HG03575 (cell line): ENCODE measurements at regions not wholly inside any gene's neighbourhood (a gene's known extent, or its start where the extent isn't known, plus 50 kb on each side); places are given as distances from the start of the nearest gene placed in this dataset.
"Not testable (repeated sequence)": the region's sequence is repeated elsewhere in the genome, so short reads cannot be mapped to it uniquely, and the experiment has no call there.

ENCODE experiments used
- ATAC-seq: cut with Tn5 transposase; IDR thresholded peaks from one replicate; pipeline ENCODE4 v1.9.1; 2021; ENCODE audit not compliant: unreplicated experiment, insufficient number of reproducible peaks, low FRiP score; ENCODE audit errors: extremely low read depth

- not testable (repeated sequence) for ATAC-seq
Measured at GRCh38 chr7:108673699-108674098, 104.0 kb downstream of the DNAJB9 start.

DNA sequence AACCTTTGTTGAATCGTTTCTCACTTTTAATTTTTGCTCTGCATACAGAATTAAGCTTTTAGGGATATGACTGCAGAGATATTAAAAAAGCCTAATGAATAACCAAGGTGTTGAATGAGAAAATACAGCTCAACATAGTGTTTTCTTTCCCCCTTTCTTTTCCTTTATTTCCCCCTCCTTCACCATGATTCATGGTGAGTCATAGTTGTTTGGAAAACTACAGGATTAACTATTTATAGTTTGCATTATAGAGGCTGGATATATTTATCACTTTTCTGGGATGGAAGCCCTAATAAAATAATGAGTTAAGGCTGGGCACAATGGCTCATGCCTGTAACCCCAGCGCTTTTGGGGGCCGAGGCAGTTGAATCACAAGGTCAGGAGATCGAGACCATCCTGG, 115.0 kb downstream of the DNAJB9 start:
- no peak for ATAC-seq

DNA sequence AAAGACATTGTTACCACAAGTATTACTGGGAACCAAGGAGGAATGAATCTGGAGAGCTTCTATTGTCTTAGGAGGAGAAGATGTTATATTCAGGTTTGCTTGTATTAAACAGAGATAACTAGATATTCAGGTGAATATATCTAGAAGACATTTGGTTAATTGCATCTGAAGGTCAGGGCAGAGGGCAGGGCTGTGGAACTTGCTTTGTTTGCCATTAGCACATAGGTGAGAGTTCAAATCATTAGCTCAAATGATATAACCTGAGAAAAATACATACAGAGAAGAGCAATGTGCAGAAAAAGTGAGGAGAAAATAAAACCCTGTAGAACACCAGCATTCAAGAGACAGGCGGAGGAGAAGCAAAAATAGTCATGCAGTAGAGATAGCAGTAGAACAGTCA, 116.8 kb downstream of the DNAJB9 start:
- ATAC-seq: no peak

- no peak for ATAC-seq
Measured at GRCh38 chr7:108697254-108697653, 127.6 kb downstream of the DNAJB9 start.

- no peak for ATAC-seq
Measured at GRCh38 chr7:108711611-108712010, 141.9 kb downstream of the DNAJB9 start.

DNA sequence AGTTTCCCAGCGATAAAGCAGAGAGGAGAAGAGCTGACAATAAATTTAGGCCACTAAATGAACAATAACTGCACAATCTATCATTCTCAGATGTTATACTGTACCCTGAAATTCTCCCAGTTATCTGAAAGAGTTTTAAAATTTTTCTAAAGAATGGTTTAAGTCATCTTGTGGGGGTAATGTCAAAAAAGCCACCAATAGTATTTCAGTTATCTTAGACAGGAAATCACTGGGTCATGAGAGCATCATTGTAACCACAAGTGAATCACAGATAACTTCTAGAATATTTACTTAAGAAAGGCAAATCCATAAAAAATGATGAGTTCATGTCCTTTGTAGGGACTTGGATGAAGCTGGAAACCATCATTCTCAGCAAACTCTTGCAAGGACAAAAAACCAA, 147.1 kb downstream of the DNAJB9 start:
- no peak for ATAC-seq

DNA sequence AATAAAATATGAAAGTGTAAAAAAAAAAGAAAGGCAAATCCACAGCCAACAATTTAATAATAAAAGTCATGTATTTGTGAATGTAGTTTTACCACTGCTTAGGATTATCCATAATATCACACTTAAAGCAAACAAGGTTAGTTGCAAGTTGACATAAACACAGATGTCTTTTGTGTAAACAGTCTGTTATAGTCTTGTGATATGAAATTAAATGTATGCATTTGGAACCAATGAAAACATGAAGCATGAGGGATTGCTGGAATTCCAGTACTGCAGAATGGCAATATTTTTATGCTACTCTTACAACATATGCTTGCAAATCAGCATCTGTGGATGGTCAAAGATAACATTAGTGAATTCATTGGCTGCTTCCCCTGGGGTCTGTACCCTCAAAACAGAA, 148.1 kb downstream of the DNAJB9 start:
- ATAC-seq: no peak

DNA sequence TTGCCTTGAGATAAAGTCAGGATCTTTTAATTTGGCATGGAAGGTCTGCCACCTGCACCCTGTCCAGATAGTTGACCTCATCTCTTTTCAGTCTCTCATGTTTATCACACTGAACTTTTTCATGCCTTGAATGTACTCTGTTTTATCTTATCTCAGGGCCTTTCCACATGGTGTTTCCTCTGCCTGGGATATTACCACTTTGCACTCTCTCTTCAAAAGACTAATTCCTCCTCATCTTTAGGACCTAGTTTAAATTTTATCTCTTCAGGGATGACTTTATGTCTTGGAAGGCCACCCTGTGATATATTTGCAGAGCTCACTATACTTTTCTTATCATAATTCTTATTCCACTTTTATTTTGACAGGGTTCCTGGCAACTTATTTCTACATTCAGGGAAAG, 150.0 kb downstream of the DNAJB9 start:
- ATAC-seq: no peak

GRCh38 chr7:108722561-108722960, 152.9 kb downstream of the DNAJB9 start:
- no peak for ATAC-seq

DNA sequence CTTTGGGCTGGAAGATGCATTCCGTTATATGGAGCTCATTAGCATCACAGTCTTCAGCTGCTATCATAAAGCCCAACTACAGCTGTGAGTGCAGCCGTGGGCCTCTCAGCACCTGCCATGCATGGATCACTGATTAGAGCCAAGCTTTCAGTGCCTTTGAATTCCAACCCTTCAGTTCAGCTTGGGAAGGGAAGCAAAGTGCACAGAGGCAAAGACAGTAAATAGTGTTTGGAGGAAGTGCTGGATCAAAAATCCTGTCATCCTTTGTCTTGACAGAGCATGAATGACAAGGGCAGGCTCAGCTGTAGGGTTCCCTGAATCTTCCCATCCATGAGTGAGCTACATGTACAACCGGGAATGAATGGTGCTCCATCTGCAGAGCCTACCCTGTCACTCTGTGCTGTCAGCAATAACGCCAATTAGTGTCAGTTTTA, 153.7 kb downstream of the DNAJB9 start:
- no peak for ATAC-seq

GRCh38 chr7:108724251-108725100, 154.8 kb downstream of the DNAJB9 start:
- ATAC-seq: no peak

DNA sequence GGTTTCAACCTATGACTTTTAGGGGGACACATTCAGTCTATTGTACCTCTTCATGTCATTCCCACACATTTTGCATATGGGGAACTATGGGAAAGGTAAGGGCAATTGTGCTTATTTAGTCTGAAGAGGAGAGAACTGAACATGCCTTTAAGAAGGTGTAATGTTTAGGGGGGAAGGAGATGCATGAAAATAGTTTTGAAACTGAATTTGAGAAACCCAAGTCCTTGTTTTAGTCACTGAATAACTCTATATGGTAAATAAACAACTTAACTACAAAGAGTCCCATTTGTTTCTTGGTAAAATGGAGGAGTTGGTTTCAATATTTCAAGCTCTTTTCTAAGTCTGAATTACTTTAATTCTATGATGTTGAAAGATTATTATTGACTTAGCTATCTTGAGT, 166.1 kb downstream of the DNAJB9 start:
- ATAC-seq: no peak

GRCh38 chr7:108736221-108736891, 166.7 kb downstream of the DNAJB9 start:
- ATAC-seq: no peak

DNA sequence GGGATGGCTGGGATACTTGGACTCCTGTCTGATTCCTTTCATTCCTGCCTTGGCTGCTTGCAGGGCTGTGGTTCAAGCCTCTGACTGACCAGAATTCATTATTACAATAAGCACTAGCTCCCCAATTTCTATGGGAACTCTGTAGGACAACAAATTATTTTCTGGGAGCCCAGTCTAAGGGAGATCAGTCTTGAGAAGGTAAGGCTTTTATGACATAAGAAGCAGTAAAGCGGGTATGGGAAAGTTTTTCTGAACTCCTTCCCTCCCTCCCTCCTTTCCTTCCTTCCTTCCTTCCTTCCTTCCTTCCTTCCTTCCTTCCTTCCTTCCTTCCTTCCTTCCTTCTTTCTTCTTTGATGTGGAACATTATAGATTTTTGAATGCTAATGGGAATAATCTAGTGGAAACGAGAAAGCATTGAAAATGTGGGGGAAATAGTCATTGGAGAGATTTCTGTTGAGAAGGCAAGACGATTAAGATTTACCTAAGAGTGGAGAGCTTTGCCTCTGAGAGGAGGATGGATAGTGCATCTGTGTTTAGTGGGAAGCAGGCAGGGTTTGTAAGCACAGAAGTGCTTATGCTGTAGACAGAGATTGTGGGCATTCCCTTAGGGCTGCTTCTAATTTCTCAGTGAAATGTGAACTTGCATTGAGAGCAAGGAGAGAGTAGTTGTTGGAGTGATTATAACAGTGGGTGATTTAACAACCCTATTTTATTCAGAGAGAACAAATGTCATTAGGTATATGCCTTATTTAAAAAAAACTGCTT, 201.5 kb downstream of the DNAJB9 start:
- ATAC-seq: no peak

GRCh38 chr7:108771853-108772252, 202.2 kb downstream of the DNAJB9 start:
- ATAC-seq: no peak

DNA sequence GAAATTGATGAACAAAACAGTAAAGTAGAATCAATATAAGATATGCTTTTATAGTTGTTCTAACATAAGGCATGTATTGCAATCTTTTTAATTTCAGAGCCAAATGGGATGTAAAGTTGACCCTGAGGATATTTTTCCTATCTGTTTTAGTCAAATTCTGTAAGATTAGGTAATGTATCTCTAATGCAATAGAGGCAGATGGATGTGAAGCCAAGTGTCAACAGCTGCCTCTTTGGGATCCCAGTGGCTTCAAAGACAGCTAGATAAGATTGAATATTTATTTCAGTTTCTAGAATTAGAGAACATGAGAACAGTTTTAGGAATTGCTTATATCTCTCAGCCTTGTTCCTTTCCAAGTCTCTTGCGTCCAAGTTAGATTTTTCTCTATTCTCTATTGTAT, 208.3 kb downstream of the DNAJB9 start:
- ATAC-seq: no peak

- no peak for ATAC-seq
Measured at GRCh38 chr7:108789451-108789850, 219.8 kb downstream of the DNAJB9 start.

DNA sequence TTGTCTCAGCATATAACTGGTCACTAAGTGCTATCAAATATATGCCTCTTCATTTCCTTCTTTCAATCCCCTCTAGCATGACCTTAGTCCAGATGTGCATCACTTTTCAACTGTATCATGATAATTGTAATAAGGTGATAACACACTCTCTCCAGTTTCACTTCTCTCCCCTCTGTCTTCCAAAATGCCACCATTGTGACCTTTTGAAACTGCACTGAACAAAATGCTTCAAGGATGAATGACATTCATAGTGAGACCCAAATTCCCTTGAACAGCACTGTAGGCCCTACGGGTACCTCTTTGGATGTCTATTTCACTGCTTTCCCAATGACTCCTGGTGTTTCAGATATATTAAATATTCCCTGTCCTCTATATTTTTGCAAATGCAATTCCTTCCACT, 224.8 kb downstream of the DNAJB9 start:
- no peak for ATAC-seq

DNA sequence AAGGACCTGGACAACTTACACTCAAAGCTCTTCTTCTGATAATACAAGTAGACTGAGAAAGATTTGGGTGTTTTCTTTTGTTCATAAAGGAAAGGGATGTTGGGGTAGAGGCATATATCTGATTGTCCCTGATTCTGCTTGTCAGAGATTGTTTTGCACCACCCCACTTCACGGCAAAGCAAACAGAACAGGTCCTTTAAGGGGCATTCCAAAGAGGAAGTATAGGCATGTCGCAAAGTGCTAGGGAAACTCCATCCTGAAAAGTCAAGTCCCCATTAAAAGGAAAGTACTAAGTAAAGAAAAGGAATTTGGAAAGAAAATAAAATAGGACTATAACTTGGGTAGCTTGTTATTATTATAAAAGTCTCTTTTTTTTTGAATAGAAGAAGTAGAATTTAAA, 233.0 kb downstream of the DNAJB9 start:
- ATAC-seq: no peak
